Thymus (tissue), 11 donors: ENCODE measurements at regions not wholly inside any gene's neighbourhood (a gene's known extent, or its start where the extent isn't known, plus 50 kb on each side); places are given as distances from the start of the nearest gene placed in this dataset.

Source experiments
- DNase-seq, 9 donors: peaks; one replicate each; pipeline ENCODE4 v3.0.0-alpha.2; 2013; ENCODE audit warnings: low spot score in 9 of 9, low read depth in 6 of 9, missing footprints in 1 of 9
- H3K27ac ChIP-seq, 2 donors: one replicate each; pipeline ENCODE4 v1.5.1; 2013; ENCODE audit warnings: control low read depth in 1 of 2, low read depth in 1 of 2, low read length in 1 of 2, mild to moderate bottlenecking in 1 of 2, moderate library complexity in 1 of 2
- H3K27me3 ChIP-seq, 2 donors: one replicate each; pipeline ENCODE4 v1.5.1; 2013; ENCODE audit warnings: low read length in 1 of 2; ENCODE audit not compliant: control insufficient read depth in 2 of 2, insufficient read depth in 1 of 2
- H3K36me3 ChIP-seq, 2 donors: one replicate each; pipeline ENCODE4 v1.5.1; 2013; ENCODE audit warnings: low read length in 1 of 2, mild to moderate bottlenecking in 1 of 2, moderate library complexity in 1 of 2; ENCODE audit not compliant: control insufficient read depth in 2 of 2, insufficient read depth in 2 of 2
- H3K4me1 ChIP-seq, 2 donors: one replicate each; pipeline ENCODE4 v1.5.1; 2013; ENCODE audit warnings: low read length in 2 of 2; ENCODE audit not compliant: control insufficient read depth in 2 of 2, insufficient read depth in 2 of 2
- H3K4me3 ChIP-seq, 2 donors: one replicate each; pipeline ENCODE4 v1.5.1; 2013; ENCODE audit warnings: low read length in 2 of 2, control low read depth in 1 of 2, mild to moderate bottlenecking in 1 of 2
- H3K9me3 ChIP-seq, 2 donors: one replicate each; pipeline ENCODE4 v1.5.1; 2013; ENCODE audit warnings: low read length in 1 of 2, mild to moderate bottlenecking in 1 of 2; ENCODE audit not compliant: control insufficient read depth in 2 of 2, insufficient read depth in 1 of 2
- WGBS: extraction: QIAGEN DNeasy Blood & Tissue Kit; methylation state at CpG from one replicate; pipeline ENCODE4 v1.1.7; 2013; 5-methylcytosine and 5-hydroxymethylcytosine counted together
- donor health status: healthy.

- H3K36me3 ChIP-seq, result no peaks in the 10 kb centered on the region
- no peak overlapping the region for H3K4me3 ChIP-seq
- peak in 8 of 9 donors; percentile 20 to 76 (median 34) for DNase-seq
- 68% methylated on average over 12 of the region's 12 CpGs for WGBS
- H3K27ac ChIP-seq, result no peak overlapping the region
- H3K9me3 ChIP-seq, result no peaks in the 10 kb centered on the region
- H3K27me3 ChIP-seq, result no peaks in the 10 kb centered on the region
- H3K4me1 ChIP-seq, result no peaks in the 10 kb centered on the region
Observed at GRCh38 chr6:105484238-105485161, 81.6 kb upstream of the PREP start.

GRCh38 chr6:105483492-105483891 is 80.6 kb upstream of the PREP start:
- Histone ChIP-seq H3K9me3 (no peaks in the 10 kb centered on the region), H3K27me3 (no peaks in the 10 kb centered on the region), H3K4me1 (no peaks in the 10 kb centered on the region), H3K27ac (no peak overlapping the region), H3K36me3 (no peaks in the 10 kb centered on the region), H3K4me3 (no peak overlapping the region)
- 85% methylated on average over 4 of the region's 4 CpGs for WGBS
- DNase-seq, result no peak

GRCh38 chr6:105482921-105483320 is 80.0 kb upstream of the PREP start:
- H3K27me3 ChIP-seq, result no peaks in the 10 kb centered on the region
- H3K4me1 ChIP-seq, result no peaks in the 10 kb centered on the region
- no peaks in the 10 kb centered on the region for H3K36me3 ChIP-seq
- H3K9me3 ChIP-seq, result no peaks in the 10 kb centered on the region
- DNase-seq, result no peak
- no peak overlapping the region for H3K4me3 ChIP-seq
- H3K27ac ChIP-seq, result no peak overlapping the region
- WGBS, result 96% methylated on average over 3 of the region's 3 CpGs

- 36% methylated on average over 2 of the region's 2 CpGs for whole genome bisulfite sequencing
- DNase-seq, result peak in 1 of 9 donors; percentile 13
Observed at GRCh38 chr6:105482227-105482844, 79.5 kb upstream of the PREP start.

GRCh38 chr6:105476978-105477377 is 74.1 kb upstream of the PREP start:
- Histone ChIP-seq H3K27ac (no peak overlapping the region), H3K4me1 (no peaks in the 10 kb centered on the region), H3K27me3 (no peaks in the 10 kb centered on the region), H3K4me3 (no peak overlapping the region), H3K9me3 (no peaks in the 10 kb centered on the region), H3K36me3 (no peaks in the 10 kb centered on the region)
- no peak for DNase-seq

More at GRCh38 chr6:105482227-105482844, 79.5 kb upstream of the PREP start:
- Histone ChIP-seq H3K27me3 (no peaks in the 10 kb centered on the region), H3K36me3 (no peaks in the 10 kb centered on the region), H3K27ac (no peak overlapping the region), H3K4me3 (no peak overlapping the region), H3K9me3 (no peaks in the 10 kb centered on the region), H3K4me1 (no peaks in the 10 kb centered on the region)

GRCh38 chr6:105474234-105474633 is 71.4 kb upstream of the PREP start:
- Histone ChIP-seq H3K9me3 (no peaks in the 10 kb centered on the region), H3K4me1 (no peaks in the 10 kb centered on the region), H3K4me3 (no peak overlapping the region), H3K27ac (no peak overlapping the region), H3K27me3 (no peaks in the 10 kb centered on the region), H3K36me3 (no peaks in the 10 kb centered on the region)
- DNase-seq, result no peak
- WGBS, result 87% methylated on average over 5 of the region's 5 CpGs

GRCh38 chr6:105469946-105470345 is 67.1 kb upstream of the PREP start:
- no peak overlapping the region for H3K27ac ChIP-seq
- WGBS, result 89% methylated on average over 2 of the region's 2 CpGs
- H3K36me3 ChIP-seq, result no peaks in the 10 kb centered on the region
- H3K4me3 ChIP-seq, result no peak overlapping the region
- no peaks in the 10 kb centered on the region for H3K4me1 ChIP-seq
- no peak for DNase-seq
- peaks cover 0 to 2% of the 10 kb centered on the region in 2 donors for H3K27me3 ChIP-seq
- H3K9me3 ChIP-seq, result no peaks in the 10 kb centered on the region

- WGBS, result 97% methylated on average over 4 of the region's 4 CpGs
- no peak overlapping the region for H3K27ac ChIP-seq
- H3K4me3 ChIP-seq, result no peak overlapping the region
- H3K36me3 ChIP-seq, result no peaks in the 10 kb centered on the region
- H3K27me3 ChIP-seq, result peaks cover 0 to 2% of the 10 kb centered on the region in 2 donors
- DNase-seq, result no peak
- H3K9me3 ChIP-seq, result no peaks in the 10 kb centered on the region
- no peaks in the 10 kb centered on the region for H3K4me1 ChIP-seq
Observed at GRCh38 chr6:105468850-105469249, 66.0 kb upstream of the PREP start.

- WGBS, result 97% methylated on average over 4 of the region's 4 CpGs
- H3K9me3 ChIP-seq, result no peaks in the 10 kb centered on the region
- DNase-seq, result no peak
- no peaks in the 10 kb centered on the region for H3K27me3 ChIP-seq
- no peaks in the 10 kb centered on the region for H3K4me1 ChIP-seq
- no peaks in the 10 kb centered on the region for H3K36me3 ChIP-seq
- H3K4me3 ChIP-seq, result no peak overlapping the region
- no peak overlapping the region for H3K27ac ChIP-seq
Observed at GRCh38 chr6:105460860-105461259, 58.0 kb upstream of the PREP start.
